T-cell (primary cell): ENCODE measurements at regions not wholly inside any gene's neighbourhood (a gene's known extent, or its start where the extent isn't known, plus 50 kb on each side); places are given as distances from the start of the nearest gene placed in this dataset.

Source experiments
- ATAC-seq, 4 experiments: fragments of 200-7000 bp in 3 of 4; fragments of 150-1000 bp in 1 of 4; cut with Tn5 transposase; replicated peaks in 1 of 4; 1 replicate in 3 of 4; 2 replicates in 1 of 4; pipeline ENCODE4 v1.10.0; 2021; ENCODE audit warnings: moderate library complexity in 3 of 4, mild to moderate bottlenecking in 2 of 4, moderate number of reproducible peaks in 1 of 4
- CTCF ChIA-PET, 2 donors: fragments of 300-600 bp; sonication (Branson Sonifier 250); formaldehyde crosslinking; loops; one replicate each; lab custom pipeline; 2022; ENCODE audit warnings: antibody characterized with exemption in 2 of 2; lab: Charles Lee
- POLR2A ChIA-PET, 2 donors: fragments of 300-600 bp; sonication (Branson Sonifier 250); formaldehyde crosslinking; loops; one replicate each; lab custom pipeline; 2022; ENCODE audit warnings: antibody characterized with exemption in 2 of 2; lab: Charles Lee
- DNase-seq, 35 experiments: peaks; one replicate each; pipeline versions ENCODE4 v3.0.0 to v3.0.0-alpha.2; 2013 to 2023
- H3K27ac ChIP-seq: one replicate; pipeline ENCODE4 v1.5.1; 2013; ENCODE audit warnings: low read length
- H3K27me3 ChIP-seq, 2 experiments: replicated peaks in 1 of 2; 1 replicate in 1 of 2; 2 replicates in 1 of 2; pipeline versions ENCODE4 v1.6.1 to v1.7.0; 2013; ENCODE audit warnings: low read length in 1 of 2, mixed read lengths in 1 of 2; ENCODE audit not compliant: control insufficient read depth in 2 of 2, insufficient read depth in 2 of 2; ENCODE audit errors: extremely low read depth in 1 of 2
- H3K36me3 ChIP-seq, 2 donors: 1 replicate in 1 of 2; 2 replicates in 1 of 2; pipeline versions ENCODE4 v1.6.1 to v1.7.0; 2013; ENCODE audit warnings: low read length in 1 of 2; ENCODE audit not compliant: control insufficient read depth in 2 of 2, insufficient read depth in 1 of 2; ENCODE audit errors: extremely low read depth in 1 of 2
- H3K4me1 ChIP-seq, 2 experiments: 1 replicate in 1 of 2; 2 replicates in 1 of 2; pipeline versions ENCODE4 v1.6.1 to v1.7.0; 2013; ENCODE audit warnings: low read length in 2 of 2, mixed read lengths in 1 of 2; ENCODE audit not compliant: insufficient read depth in 2 of 2, control insufficient read depth in 1 of 2; ENCODE audit errors: extremely low read depth in 1 of 2
- H3K4me3 ChIP-seq, 2 donors: 1 replicate in 1 of 2; 2 replicates in 1 of 2; pipeline versions ENCODE4 v1.5.1 to v1.7.0; 2013; ENCODE audit warnings: mild to moderate bottlenecking in 2 of 2, low read length in 1 of 2, moderate library complexity in 1 of 2; ENCODE audit not compliant: control insufficient read depth in 1 of 2; ENCODE audit errors: extremely low read depth in 1 of 2
- H3K9me3 ChIP-seq: 2 replicates; pipeline ENCODE4 v1.7.0; 2013
- H3K27ac Mint-ChIP-seq, 2 donors: one replicate each; pipeline ENCODE4 v1.8.0; 2020 to 2021; ENCODE audit warnings: mild to moderate bottlenecking in 2 of 2, mixed read lengths in 2 of 2
- H3K27me3 Mint-ChIP-seq, 2 donors: one replicate each; pipeline ENCODE4 v1.8.0; 2021 to 2022; ENCODE audit warnings: mixed read lengths in 2 of 2
- H3K36me3 Mint-ChIP-seq: one replicate; pipeline ENCODE4 v1.8.0; 2021; ENCODE audit warnings: mixed read lengths
- H3K4me1 Mint-ChIP-seq, 3 donors: one replicate each; pipeline ENCODE4 v1.8.0; 2020 to 2022; ENCODE audit warnings: mixed read lengths in 3 of 3, mild to moderate bottlenecking in 1 of 3
- H3K4me3 Mint-ChIP-seq, 3 donors: one replicate each; pipeline ENCODE4 v1.8.0; 2020 to 2022; ENCODE audit warnings: mild to moderate bottlenecking in 3 of 3, mixed read lengths in 3 of 3, moderate library complexity in 3 of 3
- H3K9me3 Mint-ChIP-seq, 3 donors: one replicate each; pipeline ENCODE4 v1.8.0; 2020 to 2022; ENCODE audit warnings: mixed read lengths in 3 of 3
- whole genome bisulfite sequencing: methylation state at CpG from one replicate; pipeline ENCODE4 v1.1.5; 2013; ENCODE audit warnings: missing lambda C conversion rate; ENCODE audit not compliant: insufficient coverage; 5-methylcytosine and 5-hydroxymethylcytosine counted together

- CTCF ChIA-PET = no interaction called here
Observed at GRCh38 chr2:58313926-58314325, 72.8 kb upstream of the FANCL start.

GRCh38 chr2:58308435-58308834 lies 67.3 kb upstream of the FANCL start:
- no peak overlapping the region for H3K27ac Mint-ChIP-seq
- CTCF ChIA-PET = no interaction called here
- no peaks in the 10 kb centered on the region for H3K4me1 ChIP-seq
- no peak overlapping the region for H3K4me3 ChIP-seq
- H3K36me3 Mint-ChIP-seq = no peaks in the 10 kb centered on the region
- no peaks in the 10 kb centered on the region for H3K4me1 Mint-ChIP-seq
- ATAC-seq (no peak), DNase-seq (no peak)
- peaks cover 0 to 3% of the 10 kb centered on the region in 2 experiments for H3K27me3 ChIP-seq
- no peaks in the 10 kb centered on the region for H3K9me3 Mint-ChIP-seq
- no peaks in the 10 kb centered on the region for H3K36me3 ChIP-seq
- H3K4me3 Mint-ChIP-seq = no peak overlapping the region
- POLR2A ChIA-PET = no interaction called here
- peaks cover 8 to 10% of the 10 kb centered on the region in 2 donors for H3K27me3 Mint-ChIP-seq
- no peaks in the 10 kb centered on the region for H3K9me3 ChIP-seq
- H3K27ac ChIP-seq = no peak overlapping the region

More at GRCh38 chr2:58313926-58314325, 72.8 kb upstream of the FANCL start:
- H3K4me3 Mint-ChIP-seq = no peak overlapping the region
- no peak for ATAC-seq
- WGBS = 38% methylated on average over 2 of the region's 2 CpGs
- H3K27ac Mint-ChIP-seq = no peak overlapping the region
- Histone ChIP-seq H3K4me3 (no peak overlapping the region), H3K36me3 (no peaks in the 10 kb centered on the region), H3K4me1 (no peaks in the 10 kb centered on the region), H3K9me3 (no peaks in the 10 kb centered on the region), H3K27me3 (no peaks in the 10 kb centered on the region), H3K27ac (no peak overlapping the region)
- no peaks in the 10 kb centered on the region for H3K4me1 Mint-ChIP-seq
- POLR2A ChIA-PET = no interaction called here
- DNase-seq = no peak
- peaks cover 0 to 11% (median 0%) of the 10 kb centered on the region in 3 donors for H3K9me3 Mint-ChIP-seq
- H3K36me3 Mint-ChIP-seq = no peaks in the 10 kb centered on the region
- H3K27me3 Mint-ChIP-seq = peaks cover 2 to 7% of the 10 kb centered on the region in 2 donors

GRCh38 chr2:58304843-58305242 lies 63.7 kb upstream of the FANCL start:
- ATAC-seq = no peak
- ChIA-PET POLR2A (no interaction called here), CTCF (no interaction called here)
- H3K4me1 Mint-ChIP-seq = no peaks in the 10 kb centered on the region
- no peak overlapping the region for H3K4me3 Mint-ChIP-seq
- H3K4me1 ChIP-seq = no peaks in the 10 kb centered on the region
- no peaks in the 10 kb centered on the region for H3K9me3 ChIP-seq
- H3K36me3 ChIP-seq = no peaks in the 10 kb centered on the region
- H3K4me3 ChIP-seq = no peak overlapping the region
- H3K27me3 Mint-ChIP-seq = peaks cover 6 to 10% of the 10 kb centered on the region in 2 donors
- no peak overlapping the region for H3K27ac Mint-ChIP-seq
- DNase-seq = no peak
- H3K27me3 ChIP-seq = peaks cover 0 to 3% of the 10 kb centered on the region in 2 experiments
- no peak overlapping the region for H3K27ac ChIP-seq
- H3K36me3 Mint-ChIP-seq = no peaks in the 10 kb centered on the region
- peaks cover 0 to 3% (median 0%) of the 10 kb centered on the region in 3 donors for H3K9me3 Mint-ChIP-seq

GRCh38 chr2:58299123-58299522 lies 58.0 kb upstream of the FANCL start:
- ATAC-seq (no peak), DNase-seq (no peak)
- Mint-ChIP-seq H3K36me3 (no peaks in the 10 kb centered on the region), H3K27ac (no peak overlapping the region), H3K4me3 (no peak overlapping the region), H3K27me3 (peaks cover under 1 to 11% of the 10 kb centered on the region in 2 donors), H3K4me1 (no peaks in the 10 kb centered on the region), H3K9me3 (peaks cover 0 to 3% (median 0%) of the 10 kb centered on the region in 3 donors)
- no peaks in the 10 kb centered on the region for H3K27me3 ChIP-seq
- no peaks in the 10 kb centered on the region for H3K9me3 ChIP-seq
- H3K4me1 ChIP-seq = no peaks in the 10 kb centered on the region
- H3K27ac ChIP-seq = no peak overlapping the region
- WGBS = no CpG with 5 or more reads among the region's 1 CpG
- H3K36me3 ChIP-seq = no peaks in the 10 kb centered on the region
- no peak overlapping the region for H3K4me3 ChIP-seq
- ChIA-PET POLR2A (no interaction called here), CTCF (no interaction called here)

- Histone ChIP-seq H3K27ac (no peak overlapping the region), H3K4me1 (no peaks in the 10 kb centered on the region), H3K9me3 (no peaks in the 10 kb centered on the region), H3K36me3 (no peaks in the 10 kb centered on the region), H3K27me3 (no peaks in the 10 kb centered on the region), H3K4me3 (no peak overlapping the region)
- H3K27ac Mint-ChIP-seq = no peak overlapping the region
- no peaks in the 10 kb centered on the region for H3K4me1 Mint-ChIP-seq
- ChIA-PET CTCF (interaction anchor here in 1 of 2 donors (0.6 kb wide), 1 partner anchor 9 kb away, joined by 7 read pairs; no protein-coding TSS in a partner anchor), POLR2A (no interaction called here)
- H3K36me3 Mint-ChIP-seq = no peaks in the 10 kb centered on the region
- ATAC-seq (no peak), DNase-seq (no peak)
- H3K4me3 Mint-ChIP-seq = no peak overlapping the region
- 83% methylated on average over 1 of the region's 1 CpG for WGBS
- H3K9me3 Mint-ChIP-seq = no peaks in the 10 kb centered on the region
- H3K27me3 Mint-ChIP-seq = peaks cover 7 to 14% of the 10 kb centered on the region in 2 donors
Observed at GRCh38 chr2:58293056-58293455, 51.9 kb upstream of the FANCL start.

GRCh38 chr2:58291726-58292438 lies 50.8 kb upstream of the FANCL start:
- DNase-seq = no peak
- Mint-ChIP-seq H3K27me3 (peaks cover 7 to 12% of the 10 kb centered on the region in 2 donors), H3K27ac (no peak overlapping the region), H3K36me3 (no peaks in the 10 kb centered on the region), H3K4me3 (no peak overlapping the region), H3K9me3 (no peaks in the 10 kb centered on the region), H3K4me1 (no peaks in the 10 kb centered on the region)
- WGBS = no CpG with 5 or more reads among the region's 4 CpGs
- no peak for ATAC-seq
- Histone ChIP-seq H3K9me3 (no peaks in the 10 kb centered on the region), H3K27ac (no peak overlapping the region), H3K27me3 (no peaks in the 10 kb centered on the region), H3K4me3 (no peak overlapping the region), H3K36me3 (no peaks in the 10 kb centered on the region), H3K4me1 (no peaks in the 10 kb centered on the region)
- ChIA-PET POLR2A (no interaction called here), CTCF (no interaction called here)
